Neural progenitor cell (in vitro differentiated cells): ENCODE measurements at regions not wholly inside any gene's neighbourhood (a gene's known extent, or its start where the extent isn't known, plus 50 kb on each side); places are given as distances from the start of the nearest gene placed in this dataset.

ENCODE experiments used
- CTCF ChIP-seq: fragments of 200-600 bp; sonication (generic); IDR thresholded peaks from 2 replicates; pipeline ENCODE4 v1.5.1; 2017; ENCODE audit warnings: antibody characterized with exemption, mild to moderate bottlenecking
- EZH2 ChIP-seq: fragments of 200-600 bp; sonication (generic); IDR thresholded peaks from 2 replicates; pipeline ENCODE4 v1.6.1; 2017; ENCODE audit warnings: antibody characterized with exemption, mild to moderate bottlenecking, moderate library complexity

DNA sequence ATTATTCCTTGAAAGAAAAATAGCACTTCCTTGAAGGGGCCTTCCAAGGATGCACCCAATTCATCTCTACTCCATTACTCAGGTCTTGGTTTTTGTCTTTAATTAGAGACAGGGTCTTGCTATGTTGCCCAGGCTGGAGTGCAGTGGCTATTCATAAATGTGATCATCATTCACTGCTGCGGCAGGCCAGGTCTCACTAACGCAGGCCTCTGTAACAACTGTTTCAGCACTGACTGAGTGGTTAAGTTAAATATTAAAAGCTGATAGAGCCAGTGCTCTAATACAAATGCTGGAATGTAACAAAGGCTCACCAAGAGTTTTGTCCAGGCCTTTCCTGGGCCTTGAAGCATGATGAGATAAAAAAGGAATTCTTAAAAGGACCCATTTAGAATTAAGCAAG lies 61.4 kb upstream of the GNAZ start:
- TF ChIP-seq CTCF (no peak), EZH2 (no peak)
